Activated naive CD4-positive, alpha-beta T cell treated with anti-CD3 and anti-CD28 coated beads, Interleukin-2, amount 10 ng/mL, durations not matched to agents 7 days and 5 days (primary cell): ENCODE measurements at regions not wholly inside any gene's neighbourhood (a gene's known extent, or its start where the extent isn't known, plus 50 kb on each side); places are given as distances from the start of the nearest gene placed in this dataset.
"Not testable (repeated sequence)": the region's sequence is repeated elsewhere in the genome, so short reads cannot be mapped to it uniquely, and the experiment has no call there.

Experiments used
- CTCF ChIA-PET: fragments of 350-600 bp; sonication (Branson Sonifier 250); formaldehyde crosslinking; loops from one replicate; lab custom pipeline; 2021; ENCODE audit warnings: antibody characterized with exemption; lab: Charles Lee
- DNase-seq: peaks from one replicate; pipeline ENCODE4 v3.0.0-alpha.2; 2020
- H3K27ac Mint-ChIP-seq: one replicate; pipeline ENCODE4 v1.8.0; 2021; ENCODE audit warnings: mild to moderate bottlenecking, moderate library complexity, mixed read lengths
- H3K27me3 Mint-ChIP-seq: one replicate; pipeline ENCODE4 v1.8.0; 2021; ENCODE audit warnings: mild to moderate bottlenecking, mixed read lengths
- H3K36me3 Mint-ChIP-seq: one replicate; pipeline ENCODE4 v1.8.0; 2021; ENCODE audit warnings: mixed read lengths
- H3K4me1 Mint-ChIP-seq: one replicate; pipeline ENCODE4 v1.8.0; 2021; ENCODE audit warnings: mixed read lengths
- H3K4me3 Mint-ChIP-seq: one replicate; pipeline ENCODE4 v1.8.0; 2021; ENCODE audit warnings: mild to moderate bottlenecking, moderate library complexity, mixed read lengths
- H3K9me3 Mint-ChIP-seq: one replicate; pipeline ENCODE4 v1.8.0; 2021; ENCODE audit warnings: mixed read lengths

DNA sequence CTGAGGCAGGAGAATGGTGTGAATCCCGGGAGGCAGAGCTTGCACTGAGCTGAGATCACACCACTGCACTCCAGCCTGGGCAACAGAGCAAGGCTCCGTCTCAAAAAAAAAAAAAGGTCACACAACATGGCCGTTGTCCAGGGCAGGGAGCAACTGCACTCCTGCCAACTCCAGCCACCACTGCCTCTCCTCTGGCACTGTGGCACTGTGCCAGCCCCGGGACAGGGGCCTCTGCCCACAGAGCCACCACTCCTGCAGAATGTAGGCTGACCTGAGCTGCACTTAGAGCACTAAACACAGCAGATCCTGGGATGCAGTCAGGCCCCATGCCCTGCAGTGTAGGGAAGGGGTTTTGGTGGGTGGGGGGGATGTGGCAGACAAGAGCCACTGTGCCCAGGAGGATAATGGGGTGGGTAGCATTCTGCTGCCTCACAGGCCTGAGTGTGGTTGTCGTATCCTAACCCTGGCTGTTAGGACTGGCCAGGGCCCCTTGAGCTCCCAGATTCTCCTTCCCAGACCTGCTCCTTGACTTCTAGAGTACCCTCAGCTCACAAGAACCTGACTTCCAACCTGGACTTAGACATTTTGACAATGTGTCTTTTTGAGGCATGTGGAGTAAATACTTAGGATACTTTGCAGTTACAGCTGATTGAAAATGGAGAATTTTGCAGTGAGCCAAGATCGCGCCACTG, 69.4 kb upstream of the SH3RF3 start:
- peaks cover 22% of the 10 kb centered on the region for H3K27me3 Mint-ChIP-seq
- H3K27ac Mint-ChIP-seq = no peak overlapping the region
- peaks cover 34% of the 10 kb centered on the region for H3K4me1 Mint-ChIP-seq
- H3K4me3 Mint-ChIP-seq = no peak overlapping the region
- H3K36me3 Mint-ChIP-seq = no peaks in the 10 kb centered on the region
- no peak for DNase-seq
- CTCF ChIA-PET = interaction anchor here (0.6 to 1.3 kb wide), 2 partner anchors 131 to 451 kb away, joined by 3 read pairs; no protein-coding TSS in a partner anchor
- no peaks in the 10 kb centered on the region for H3K9me3 Mint-ChIP-seq

DNA sequence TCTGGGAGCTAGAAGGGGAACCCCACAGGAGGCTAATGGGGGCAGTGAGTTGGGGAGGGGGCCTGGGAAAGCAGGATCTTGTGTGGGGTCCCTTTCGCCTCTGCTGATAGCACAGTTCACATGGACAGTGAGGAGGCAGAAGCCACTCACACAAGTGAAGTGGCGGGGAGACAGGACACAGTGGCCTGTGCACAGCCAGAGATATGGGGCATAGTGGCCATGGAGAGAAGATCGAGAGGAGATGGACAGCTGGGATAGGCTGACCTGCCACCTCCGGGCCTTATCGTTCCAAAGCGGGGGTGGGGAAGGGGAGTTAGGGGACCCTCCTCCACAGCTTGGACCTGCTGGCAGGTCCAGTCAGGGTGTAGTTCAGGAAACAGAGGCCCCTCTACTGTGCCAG, 69.8 kb upstream of the EDAR start:
- Mint-ChIP-seq H3K27ac (no peak overlapping the region), H3K4me3 (no peak overlapping the region), H3K9me3 (no peaks in the 10 kb centered on the region), H3K4me1 (peaks cover 34% of the 10 kb centered on the region), H3K27me3 (peaks cover 22% of the 10 kb centered on the region), H3K36me3 (no peaks in the 10 kb centered on the region)
- no peak for DNase-seq
- CTCF ChIA-PET = interaction anchor here (1.6 kb wide), 1 partner anchor 11 kb away, joined by 9 read pairs; no protein-coding TSS in a partner anchor

DNA sequence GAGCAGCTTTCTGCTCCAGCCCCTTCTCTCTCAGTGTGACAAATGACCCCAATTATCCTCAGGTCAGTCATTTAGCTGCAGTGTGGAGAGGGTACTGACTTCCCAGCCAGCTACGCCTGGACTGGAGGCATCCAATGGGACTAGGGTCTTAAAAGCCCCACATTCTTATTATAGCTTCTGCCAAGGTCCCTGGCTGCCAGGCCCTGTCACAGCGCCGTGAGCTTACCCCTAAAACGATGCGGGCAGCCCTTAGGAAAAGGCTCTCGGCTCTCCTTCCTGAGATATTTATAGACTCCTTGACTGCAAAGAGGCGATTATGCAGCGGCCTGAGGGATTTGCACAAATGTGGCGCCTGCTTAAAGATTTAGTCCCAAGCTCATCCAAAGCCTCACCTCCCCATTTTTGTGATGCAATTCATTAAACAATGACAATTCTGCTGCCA, 69.2 kb upstream of the EDAR start:
- Mint-ChIP-seq H3K4me3 (no peak overlapping the region), H3K36me3 (no peaks in the 10 kb centered on the region), H3K27me3 (peaks cover 23% of the 10 kb centered on the region), H3K9me3 (no peaks in the 10 kb centered on the region), H3K27ac (no peak overlapping the region), H3K4me1 (peaks cover 30% of the 10 kb centered on the region)
- CTCF ChIA-PET = interaction anchor here (1.6 kb wide), 1 partner anchor 10 kb away, joined by 9 read pairs; no protein-coding TSS in a partner anchor
- DNase-seq = no peak

DNA sequence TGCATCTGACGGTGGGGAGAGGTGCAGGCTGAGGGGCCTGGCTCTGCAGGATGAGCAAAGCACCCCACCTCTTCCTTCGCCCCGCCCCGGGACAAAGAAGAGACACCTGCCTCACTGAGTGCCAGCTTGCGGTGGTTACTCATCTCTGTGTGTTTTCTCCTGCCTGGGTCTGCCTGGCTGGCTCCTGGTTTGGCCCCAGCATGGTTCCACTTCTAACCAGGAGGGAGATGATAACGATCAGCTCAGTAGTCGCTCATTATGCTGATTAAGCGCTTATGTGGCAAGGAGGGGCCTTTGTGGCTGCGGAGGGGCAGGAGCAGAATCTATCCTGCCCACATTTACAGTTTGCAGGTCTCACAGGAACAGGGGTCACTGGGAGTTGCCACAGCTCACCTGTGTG, 68.7 kb upstream of the EDAR start:
- DNase-seq = peak; percentile 50
- Mint-ChIP-seq H3K4me3 (no peak overlapping the region), H3K36me3 (no peaks in the 10 kb centered on the region), H3K4me1 (peaks cover 27% of the 10 kb centered on the region), H3K27me3 (peaks cover 23% of the 10 kb centered on the region), H3K9me3 (no peaks in the 10 kb centered on the region), H3K27ac (no peak overlapping the region)
- CTCF ChIA-PET = interaction anchor here (1.6 kb wide), 1 partner anchor 9 kb away, joined by 9 read pairs; no protein-coding TSS in a partner anchor

DNA sequence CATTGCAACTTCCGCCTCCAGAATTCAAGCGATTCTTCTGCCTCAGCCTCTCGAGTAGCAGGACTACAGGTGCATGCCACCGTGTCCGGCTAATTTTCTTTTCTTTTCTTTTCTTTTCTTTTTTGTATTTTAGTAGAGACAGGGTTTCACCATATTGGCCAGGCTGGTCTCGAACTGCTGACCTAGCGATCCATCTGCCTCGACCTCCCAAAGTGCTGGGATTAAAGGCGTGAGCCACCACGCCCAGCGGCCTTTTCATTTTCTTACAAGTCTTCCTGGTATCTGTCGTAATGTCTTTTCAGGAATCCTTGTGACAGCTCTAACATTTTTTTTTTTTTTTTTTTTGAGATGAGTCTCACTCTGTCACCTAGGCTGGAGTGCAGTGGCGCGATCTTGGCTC, 66.4 kb upstream of the EDAR start:
- Mint-ChIP-seq H3K4me1 (peaks cover 25% of the 10 kb centered on the region), H3K27me3 (peaks cover 23% of the 10 kb centered on the region), H3K4me3 (no peak overlapping the region), H3K27ac (no peak overlapping the region), H3K36me3 (no peaks in the 10 kb centered on the region), H3K9me3 (no peaks in the 10 kb centered on the region)
- DNase-seq = no peak
- CTCF ChIA-PET = no interaction called here

DNA sequence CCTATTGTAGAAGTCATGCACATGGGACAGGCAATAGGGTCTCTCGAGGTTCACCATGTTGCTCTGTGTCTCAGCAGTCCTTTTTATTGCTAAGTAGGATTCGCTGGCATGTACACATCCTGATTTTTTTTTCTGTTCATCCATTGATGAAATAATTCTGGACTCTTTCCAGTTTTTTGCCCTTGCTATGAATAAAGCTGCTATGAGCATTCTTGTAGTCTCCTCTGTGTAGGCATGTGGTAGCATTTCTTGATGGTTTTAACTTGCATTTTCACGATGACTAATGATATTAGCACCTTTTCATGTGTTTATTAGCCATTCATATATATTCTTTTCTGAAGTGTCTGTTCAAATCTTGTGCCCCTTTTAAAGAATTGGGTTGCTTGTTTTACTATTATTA, 65.8 kb upstream of the EDAR start:
- H3K27me3 Mint-ChIP-seq = peaks cover 21% of the 10 kb centered on the region
- CTCF ChIA-PET = no interaction called here
- DNase-seq = no peak
- H3K4me3 Mint-ChIP-seq = no peak overlapping the region
- H3K9me3 Mint-ChIP-seq = no peaks in the 10 kb centered on the region
- H3K4me1 Mint-ChIP-seq = peaks cover 19% of the 10 kb centered on the region
- no peak overlapping the region for H3K27ac Mint-ChIP-seq
- H3K36me3 Mint-ChIP-seq = no peaks in the 10 kb centered on the region

DNA sequence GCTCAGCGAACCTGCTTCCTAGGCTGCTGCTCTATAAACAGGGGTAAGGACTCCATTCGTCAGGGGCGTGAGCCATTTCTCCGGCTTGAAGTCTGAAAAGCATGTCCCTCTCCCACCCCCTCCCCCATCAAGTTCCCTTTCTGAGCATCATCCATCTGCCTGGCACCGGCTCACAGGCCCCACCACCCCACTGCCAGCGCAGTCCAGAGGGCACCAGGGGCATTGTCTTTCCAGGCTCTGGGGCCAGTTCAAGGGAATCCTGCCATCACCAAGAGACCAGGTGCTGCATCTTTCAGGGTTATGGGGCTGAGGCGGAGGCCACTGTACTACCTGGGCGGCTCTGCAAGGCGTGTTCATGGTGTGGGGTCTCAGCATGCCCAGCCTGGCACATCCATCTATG, 64.7 kb upstream of the EDAR start:
- Mint-ChIP-seq H3K9me3 (no peaks in the 10 kb centered on the region), H3K36me3 (no peaks in the 10 kb centered on the region), H3K27me3 (peaks cover 20% of the 10 kb centered on the region), H3K4me1 (peaks cover 17% of the 10 kb centered on the region), H3K4me3 (no peak overlapping the region), H3K27ac (no peak overlapping the region)
- CTCF ChIA-PET = no interaction called here
- no peak for DNase-seq

DNA sequence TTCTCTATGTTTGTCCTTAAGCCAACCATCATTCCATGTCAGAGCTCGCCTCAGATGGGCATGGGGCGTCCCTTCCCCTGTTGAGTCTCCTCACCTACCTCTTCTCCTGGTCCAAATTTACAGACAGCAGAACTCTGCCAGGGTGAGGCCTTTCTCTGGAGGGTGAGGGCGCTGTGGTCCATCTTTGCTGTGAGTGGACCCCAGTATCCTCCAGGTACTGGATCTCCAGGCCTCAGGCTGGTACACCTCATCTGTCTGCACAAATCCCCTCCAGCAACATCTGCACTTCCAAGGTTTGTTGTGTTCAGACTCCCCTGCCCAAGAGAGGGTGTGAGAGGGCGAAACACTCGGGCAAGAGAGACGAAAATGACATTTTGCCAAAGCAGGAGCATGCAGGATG, 63.9 kb upstream of the EDAR start:
- Mint-ChIP-seq H3K36me3 (no peaks in the 10 kb centered on the region), H3K9me3 (no peaks in the 10 kb centered on the region), H3K4me3 (no peak overlapping the region), H3K27me3 (peaks cover 20% of the 10 kb centered on the region), H3K27ac (no peak overlapping the region), H3K4me1 (peaks cover 9% of the 10 kb centered on the region)
- CTCF ChIA-PET = interaction anchor here (0.6 kb wide), 1 partner anchor 66 kb away, joined by 3 read pairs; no protein-coding TSS in a partner anchor
- DNase-seq = no peak

DNA sequence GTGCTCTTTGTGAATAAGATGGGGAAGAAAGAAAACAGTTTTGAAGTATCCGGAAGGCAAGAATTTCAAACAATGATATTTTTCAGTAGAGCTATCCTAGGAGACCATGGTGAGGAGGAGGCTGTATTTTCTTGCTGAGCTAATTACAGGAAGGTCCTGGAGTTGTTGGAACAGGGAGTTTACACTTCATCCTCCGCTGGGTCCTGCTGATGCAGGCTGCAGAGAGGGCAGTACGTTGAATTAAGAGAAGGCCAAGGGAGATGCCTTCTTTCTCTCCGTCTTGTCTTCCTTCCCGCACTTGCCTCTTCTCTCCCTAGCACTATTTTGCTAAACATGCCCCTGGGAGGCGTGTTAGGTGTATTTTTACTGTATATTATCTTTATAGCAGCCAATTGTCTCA, 60.0 kb upstream of the EDAR start:
- Mint-ChIP-seq H3K27me3 (peaks cover 12% of the 10 kb centered on the region), H3K27ac (no peak overlapping the region), H3K4me1 (peaks cover 8% of the 10 kb centered on the region), H3K36me3 (no peaks in the 10 kb centered on the region), H3K4me3 (no peak overlapping the region), H3K9me3 (no peaks in the 10 kb centered on the region)
- DNase-seq = no peak
- CTCF ChIA-PET = interaction anchor here (0.8 to 2.4 kb wide), 3 partner anchors 9 to 17 kb away, joined by 3 to 9 read pairs (median 4); no protein-coding TSS in a partner anchor

DNA sequence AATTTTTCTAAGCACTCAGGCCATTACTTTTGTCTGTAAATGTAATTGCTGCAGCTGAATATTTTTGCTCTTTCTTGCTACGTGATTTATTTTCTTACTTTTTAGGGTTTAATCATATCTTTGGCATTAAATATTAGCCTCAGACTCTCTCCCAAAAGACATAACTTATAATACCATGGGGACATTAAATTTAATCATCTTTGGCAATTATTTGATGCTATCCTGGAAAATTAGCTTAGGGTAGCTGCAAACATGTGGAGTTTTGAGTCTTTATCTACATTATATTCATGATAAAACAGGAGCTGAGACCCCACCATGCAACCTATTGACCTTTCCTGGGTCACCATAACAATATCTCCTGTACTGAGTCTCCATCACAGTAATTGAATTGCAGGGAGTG, 59.1 kb upstream of the EDAR start:
- H3K4me1 Mint-ChIP-seq = peaks cover 8% of the 10 kb centered on the region

DNA sequence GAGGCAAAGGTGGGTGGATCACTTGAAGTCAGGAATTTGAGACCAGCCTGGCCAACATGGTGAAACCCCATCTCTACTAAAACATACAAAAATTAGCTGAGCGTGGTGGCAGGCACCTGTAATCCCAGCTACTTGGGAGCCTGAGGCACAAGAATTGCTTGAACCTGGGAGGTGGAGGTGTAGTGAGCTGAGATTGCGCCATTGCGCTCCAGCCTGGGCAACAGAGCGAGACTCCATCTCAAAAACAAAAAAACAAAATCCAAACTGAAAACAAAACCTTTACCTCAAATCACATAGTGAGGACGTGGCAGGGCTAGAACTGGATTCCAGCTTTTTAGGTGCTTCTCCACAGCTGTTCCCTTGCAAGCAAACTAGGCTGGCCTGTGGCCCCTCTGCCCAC, 58.5 kb upstream of the EDAR start:
- CTCF ChIA-PET = interaction anchor here (2.4 kb wide), 1 partner anchor 11 kb away, joined by 9 read pairs; no protein-coding TSS in a partner anchor

More for the DNA sequence above, 59.1 kb upstream of the EDAR start:
- CTCF ChIA-PET = interaction anchor here (1.5 to 2.4 kb wide), 2 partner anchors 10 kb away, joined by 4 to 9 read pairs; no protein-coding TSS in a partner anchor
- peaks cover 4% of the 10 kb centered on the region for H3K27me3 Mint-ChIP-seq
- no peak overlapping the region for H3K27ac Mint-ChIP-seq
- no peak overlapping the region for H3K4me3 Mint-ChIP-seq
- no peaks in the 10 kb centered on the region for H3K9me3 Mint-ChIP-seq
- no peak for DNase-seq
- no peaks in the 10 kb centered on the region for H3K36me3 Mint-ChIP-seq

DNA sequence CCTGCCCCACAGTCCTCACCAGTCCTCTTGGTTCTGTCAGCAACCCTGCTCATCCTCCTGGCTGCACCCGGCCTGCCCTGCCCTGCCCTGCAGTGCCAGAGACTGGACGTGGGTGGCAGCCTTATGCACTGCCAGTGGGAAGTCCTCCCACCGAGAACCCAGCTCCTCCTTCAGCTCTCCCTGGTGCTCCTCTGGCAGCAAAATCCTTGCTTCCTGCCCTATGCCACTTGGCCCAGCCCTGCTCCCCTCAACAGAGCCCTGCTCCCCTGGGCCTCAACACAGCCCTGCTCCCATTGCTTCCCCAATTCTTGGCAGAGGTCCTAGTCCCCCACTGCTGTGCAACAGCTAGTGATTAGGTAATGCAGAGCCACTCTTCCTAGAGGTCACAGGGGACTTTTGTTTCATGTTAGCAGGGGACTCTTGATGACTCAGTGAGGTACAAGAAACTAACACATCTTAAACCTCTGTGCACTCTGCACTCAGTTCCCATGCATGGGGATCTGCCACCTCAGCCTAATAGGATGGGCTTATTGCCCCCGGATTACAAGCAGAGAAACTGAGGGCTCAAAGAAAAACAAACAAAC, 58.0 kb upstream of the EDAR start:
- H3K27ac Mint-ChIP-seq = no peak overlapping the region
- no peaks in the 10 kb centered on the region for H3K27me3 Mint-ChIP-seq
- no peaks in the 10 kb centered on the region for H3K36me3 Mint-ChIP-seq
- H3K4me1 Mint-ChIP-seq = peaks cover 8% of the 10 kb centered on the region
- CTCF ChIA-PET = interaction anchor here (2.4 kb wide), 1 partner anchor 11 kb away, joined by 9 read pairs; no protein-coding TSS in a partner anchor
- no peak overlapping the region for H3K4me3 Mint-ChIP-seq
- no peak for DNase-seq
- no peaks in the 10 kb centered on the region for H3K9me3 Mint-ChIP-seq

More for the DNA sequence above, 58.5 kb upstream of the EDAR start:
- not testable (repeated sequence) for H3K9me3 Mint-ChIP-seq, DNase-seq, H3K4me3 Mint-ChIP-seq, H3K27ac Mint-ChIP-seq, H3K27me3 Mint-ChIP-seq, H3K36me3 Mint-ChIP-seq, H3K4me1 Mint-ChIP-seq

DNA sequence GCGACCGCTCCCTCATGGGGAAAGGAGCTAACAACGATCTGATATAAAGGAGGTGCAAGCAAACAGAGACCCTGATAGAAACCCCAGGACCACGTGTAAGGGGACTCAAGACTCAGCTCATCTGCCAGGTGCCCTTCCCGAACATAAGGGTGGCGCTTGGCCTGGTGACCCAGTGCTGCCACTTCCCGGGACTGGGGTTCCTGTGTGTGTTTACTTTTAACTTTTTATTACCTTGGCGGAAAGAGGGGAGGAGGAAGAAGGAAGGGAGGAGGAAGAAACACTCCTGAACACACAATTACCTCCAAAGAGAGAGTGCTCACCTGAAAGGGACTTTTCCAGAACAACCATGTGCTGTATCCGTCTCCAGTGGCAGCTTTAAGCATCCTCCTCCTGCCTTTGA, 56.5 kb upstream of the EDAR start:
- Mint-ChIP-seq H3K27ac (no peak overlapping the region), H3K4me3 (no peak overlapping the region), H3K4me1 (peaks cover 8% of the 10 kb centered on the region), H3K27me3 (no peaks in the 10 kb centered on the region), H3K36me3 (no peaks in the 10 kb centered on the region), H3K9me3 (no peaks in the 10 kb centered on the region)
- CTCF ChIA-PET = no interaction called here
- DNase-seq = no peak

DNA sequence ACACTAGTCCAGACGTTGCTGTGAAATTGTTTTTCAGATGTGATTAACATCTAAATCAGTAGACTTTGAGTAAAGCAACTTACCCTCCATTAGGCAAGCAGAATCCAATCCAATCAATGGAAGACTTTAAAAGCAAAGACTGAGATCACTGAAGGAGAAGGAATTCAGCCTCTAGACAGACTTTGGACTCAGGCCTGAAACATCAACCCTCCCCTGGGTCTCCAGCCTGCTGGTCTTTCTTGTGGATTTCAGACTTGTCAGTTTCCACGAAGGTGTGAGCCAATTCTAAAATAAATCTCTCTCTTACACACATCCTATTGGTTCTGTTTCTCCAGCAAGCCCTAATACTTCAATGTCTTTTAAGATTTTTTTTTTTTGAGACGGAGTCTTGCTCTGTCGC, 50.0 kb upstream of the EDAR start:
- Mint-ChIP-seq H3K27ac (no peak overlapping the region), H3K27me3 (no peaks in the 10 kb centered on the region), H3K9me3 (peaks cover 2% of the 10 kb centered on the region), H3K36me3 (peaks cover 5% of the 10 kb centered on the region), H3K4me1 (peaks cover 11% of the 10 kb centered on the region), H3K4me3 (no peak overlapping the region)
- CTCF ChIA-PET = interaction anchor here (1.5 kb wide), 1 partner anchor 10 kb away, joined by 4 read pairs; no protein-coding TSS in a partner anchor
- no peak for DNase-seq
